HG02623 (cell line): ENCODE measurements at regions not wholly inside any gene's neighbourhood (a gene's known extent, or its start where the extent isn't known, plus 50 kb on each side); places are given as distances from the start of the nearest gene placed in this dataset.

ENCODE experiments used
- ATAC-seq: cut with Tn5 transposase; IDR thresholded peaks from one replicate; pipeline ENCODE4 v1.9.1; 2021; ENCODE audit warnings: moderate library complexity; ENCODE audit not compliant: unreplicated experiment

DNA sequence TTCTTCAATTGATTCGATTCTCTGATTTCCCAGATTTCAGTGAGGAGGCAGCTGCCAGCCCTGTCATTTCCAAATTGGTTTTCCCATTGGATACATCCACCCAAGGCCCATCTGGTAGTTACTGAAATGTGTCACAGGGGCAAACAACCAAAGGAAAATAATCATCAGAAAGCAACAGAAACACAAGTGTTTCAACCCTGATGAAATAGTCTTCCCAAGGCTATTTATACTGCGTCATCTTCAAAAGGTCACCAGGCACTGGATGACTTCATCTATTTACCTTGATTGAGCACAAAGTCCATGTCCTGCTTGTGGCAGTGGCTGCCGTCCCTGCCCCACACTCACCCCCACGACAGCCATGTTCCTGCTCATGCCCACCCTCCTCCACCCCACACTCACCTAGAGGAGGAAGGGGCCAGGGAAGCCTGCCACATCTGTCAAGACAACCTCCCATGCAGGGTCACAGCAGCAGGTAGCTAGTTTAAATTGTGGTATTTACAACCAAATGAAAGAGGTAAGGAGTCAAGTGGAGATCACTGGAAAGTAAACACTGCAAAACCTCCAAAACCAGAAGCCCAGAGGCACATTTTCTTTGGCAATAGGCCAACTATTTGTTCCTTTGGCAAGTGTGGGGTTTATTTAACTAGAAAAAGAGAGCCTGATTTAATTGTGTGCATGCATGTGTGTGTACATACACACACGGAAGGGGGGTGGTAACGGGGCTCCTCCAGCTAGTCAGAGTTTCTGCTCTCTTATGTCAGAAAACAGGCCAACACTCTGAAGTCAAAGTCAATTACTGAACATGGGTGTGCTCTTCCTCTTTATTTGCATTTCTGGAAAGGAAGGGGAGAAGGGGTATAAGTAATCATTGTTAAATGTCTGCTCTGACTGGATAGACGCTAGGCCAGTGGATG, 49.5 kb upstream of the RAB4A start:
- ATAC-seq, result no peak
